ENCODE measurements at regions not wholly inside any gene's neighbourhood (a gene's known extent, or its start where the extent isn't known, plus 50 kb on each side); places are given as distances from the start of the nearest gene placed in this dataset.
"Not testable (repeated sequence)": the region's sequence is repeated elsewhere in the genome, so short reads cannot be mapped to it uniquely, and the experiment has no call there.

GRCh38 chr7:119969763-119970162 lies 303.2 kb upstream of the KCND2 start:
- no peak for DNase-seq

GRCh38 chr7:119974972-119975371 lies 298.0 kb upstream of the KCND2 start:
- no peak for DNase-seq

- no peak for DNase-seq
These were observed 290.1 kb upstream of the KCND2 start for GRCh38 chr7:119982884-119983283.

GRCh38 chr7:119983468-119983867 lies 289.5 kb upstream of the KCND2 start:
- DNase-seq = no peak

GRCh38 chr7:119984247-119984646 lies 288.7 kb upstream of the KCND2 start:
- no peak for DNase-seq

- no peak for DNase-seq
These were observed 284.6 kb upstream of the KCND2 start for GRCh38 chr7:119988401-119988800.

GRCh38 chr7:119994928-119995327 lies 278.0 kb upstream of the KCND2 start:
- DNase-seq = no peak

GRCh38 chr7:119996634-119997033 lies 276.3 kb upstream of the KCND2 start:
- no peak for DNase-seq

- DNase-seq = no peak
These were observed 273.1 kb upstream of the KCND2 start for GRCh38 chr7:119999738-120000475.

- DNase-seq = no peak
These were observed 267.3 kb upstream of the KCND2 start for GRCh38 chr7:120005720-120006119.

GRCh38 chr7:120014301-120014700 lies 258.7 kb upstream of the KCND2 start:
- not testable (repeated sequence) for DNase-seq

- no peak for DNase-seq
These were observed 258.0 kb upstream of the KCND2 start for GRCh38 chr7:120014925-120015465.

- DNase-seq = no peak
These were observed 251.9 kb upstream of the KCND2 start for GRCh38 chr7:120021085-120021484.

- no peak for DNase-seq
These were observed 249.3 kb upstream of the KCND2 start for GRCh38 chr7:120023494-120024167.

- no peak for DNase-seq
These were observed 244.3 kb upstream of the KCND2 start for GRCh38 chr7:120028636-120029035.

- peak; percentile 51 for DNase-seq
These were observed 242.1 kb upstream of the KCND2 start for GRCh38 chr7:120030876-120031275.

GRCh38 chr7:120033114-120033513 lies 239.9 kb upstream of the KCND2 start:
- no peak for DNase-seq

GRCh38 chr7:120039138-120039537 lies 233.8 kb upstream of the KCND2 start:
- DNase-seq = no peak

- DNase-seq = no peak
These were observed 231.2 kb upstream of the KCND2 start for GRCh38 chr7:120041798-120042197.

- no peak for DNase-seq
These were observed 229.7 kb upstream of the KCND2 start for GRCh38 chr7:120043250-120043649.

- no peak for DNase-seq
These were observed 220.0 kb upstream of the KCND2 start for GRCh38 chr7:120052884-120053382.

GRCh38 chr7:120053390-120053961 lies 219.5 kb upstream of the KCND2 start:
- DNase-seq = no peak

- DNase-seq = no peak
These were observed 218.4 kb upstream of the KCND2 start for GRCh38 chr7:120054376-120055100.
